ENCODE measurements at regions not wholly inside any gene's neighbourhood (a gene's known extent, or its start where the extent isn't known, plus 50 kb on each side); places are given as distances from the start of the nearest gene placed in this dataset.

GRCh38 chr11:25309818-25310217 lies 813.0 kb downstream of the LUZP2 start:
- H3K4me1 ChIP-seq (replicated peaks in 1 of 2), result no peaks in the 10 kb centered on the region
- no peak for DNase-seq
- WGBS, 4 donors, result 70 to 74% (median 72%) methylated on average over 4 of the region's 4 CpGs
- intact Hi-C loops (cut with DNase I), result no loop called here
- H3K36me3 ChIP-seq (replicated peaks in 1 of 2), result no peaks in the 10 kb centered on the region
- H3K27me3 ChIP-seq, result no peaks in the 10 kb centered on the region
- TF ChIP-seq CTCF (IDR thresholded peaks at IDR 0.05), result no peak
- no peak overlapping the region for H3K4me3 ChIP-seq
- H3K27ac ChIP-seq, result no peak overlapping the region
- no peaks in the 10 kb centered on the region for H3K9me3 ChIP-seq (replicated peaks in 1 of 3)

DNA sequence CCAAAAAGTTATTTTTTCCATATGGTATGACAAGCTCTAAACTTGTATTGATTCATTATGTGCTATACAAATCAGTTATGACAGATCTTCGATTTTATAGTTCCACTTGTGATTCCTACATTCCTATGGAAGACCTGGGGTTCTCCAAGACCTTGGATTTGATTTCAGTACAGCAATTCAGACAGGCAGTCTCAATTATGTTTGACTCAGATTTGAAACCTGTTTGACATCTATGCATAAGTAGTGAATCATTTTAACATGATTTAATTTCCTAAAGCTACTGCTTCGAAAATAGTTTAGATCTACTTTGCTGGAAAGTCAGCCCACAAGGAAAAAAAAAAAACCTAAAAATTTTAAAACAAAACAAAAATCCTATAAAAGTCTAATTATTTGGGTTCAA lies 820.4 kb downstream of the LUZP2 start:
- no peak for TF ChIP-seq CTCF (IDR thresholded peaks at IDR 0.05)
- TF ChIP-seq POLR2A (IDR thresholded peaks at IDR 0.05), result no peak
- no peaks in the 10 kb centered on the region for H3K4me1 ChIP-seq (replicated peaks in 1 of 2)
- H3K4me3 ChIP-seq, result no peak overlapping the region
- H3K27me3 ChIP-seq, result no peaks in the 10 kb centered on the region
- no peak overlapping the region for H3K27ac ChIP-seq
- intact Hi-C loops (cut with DNase I), result no loop called here
- no peaks in the 10 kb centered on the region for H3K9me3 ChIP-seq (replicated peaks in 1 of 3)
- WGBS, 4 donors, result 76 to 85% (median 81%) methylated on average over 2 of the region's 2 CpGs
- no peak for DNase-seq
- no peaks in the 10 kb centered on the region for H3K36me3 ChIP-seq (replicated peaks in 1 of 2)

GRCh38 chr11:25319127-25319526 lies 822.3 kb downstream of the LUZP2 start:
- WGBS, 4 donors, result 82 to 95% (median 89%) methylated on average over 2 of the region's 2 CpGs
- Histone ChIP-seq H3K27me3 (no peaks in the 10 kb centered on the region), H3K4me3 (no peak overlapping the region), H3K36me3 (replicated peaks in 1 of 2) (no peaks in the 10 kb centered on the region), H3K27ac (no peak overlapping the region), H3K9me3 (replicated peaks in 1 of 3) (no peaks in the 10 kb centered on the region), H3K4me1 (replicated peaks in 1 of 2) (no peaks in the 10 kb centered on the region)
- no peak for TF ChIP-seq CTCF (IDR thresholded peaks at IDR 0.05)
- no peak for TF ChIP-seq POLR2A (IDR thresholded peaks at IDR 0.05)
- intact Hi-C loops (cut with DNase I), result no loop called here
- DNase-seq, result no peak

DNA sequence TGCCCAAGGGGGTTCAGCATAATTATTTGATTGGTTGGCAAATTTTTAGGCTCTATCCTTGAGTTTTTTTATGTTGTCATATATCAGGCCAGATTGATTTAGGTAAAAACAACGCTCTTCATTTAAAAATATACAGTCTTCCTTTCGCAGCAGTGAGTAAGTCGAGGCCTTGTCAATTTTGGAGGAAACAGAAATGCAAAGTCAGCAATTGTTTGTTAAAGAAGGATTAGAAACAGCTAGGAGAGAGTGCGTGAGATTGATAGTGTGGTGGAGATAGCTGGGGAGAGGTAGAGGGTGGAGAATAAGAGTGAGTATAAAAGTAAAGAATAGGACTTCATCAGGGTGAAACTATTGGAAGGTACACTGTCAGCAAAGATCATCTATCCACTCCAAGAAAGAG lies 830.8 kb downstream of the LUZP2 start:
- Histone ChIP-seq H3K27ac (no peak overlapping the region), H3K4me3 (no peak overlapping the region), H3K4me1 (replicated peaks in 1 of 2) (no peaks in the 10 kb centered on the region), H3K9me3 (replicated peaks in 1 of 3) (no peaks in the 10 kb centered on the region), H3K36me3 (replicated peaks in 1 of 2) (no peaks in the 10 kb centered on the region), H3K27me3 (no peaks in the 10 kb centered on the region)
- 65 to 69% (median 67%) methylated on average over 4 of the region's 4 CpGs for WGBS, 4 donors
- TF ChIP-seq CTCF (IDR thresholded peaks at IDR 0.05), result no peak
- no peak for TF ChIP-seq POLR2A (IDR thresholded peaks at IDR 0.05)
- intact Hi-C loops (cut with DNase I), result no loop called here
- DNase-seq, result no peak

All from adrenal gland (tissue), 9 donors.